AG04449 (cell line): ENCODE measurements at regions not wholly inside any gene's neighbourhood (a gene's known extent, or its start where the extent isn't known, plus 50 kb on each side); places are given as distances from the start of the nearest gene placed in this dataset.
"Not testable (repeated sequence)": the region's sequence is repeated elsewhere in the genome, so short reads cannot be mapped to it uniquely, and the experiment has no call there.

Experiments used
- CTCF ChIA-PET: fragments of 350-600 bp; formaldehyde crosslinking; extraction: SDS; loops from one replicate; lab custom pipeline; 2021; ENCODE audit warnings: antibody characterized with exemption; lab: Yijun Ruan, JAX
- POLR2A ChIA-PET: fragments of 400-600, 350-600 bp; formaldehyde crosslinking; extraction: SDS; loops from one replicate; lab custom pipeline; 2020; ENCODE audit warnings: antibody characterized with exemption, inconsistent platforms; lab: Yijun Ruan, JAX
- DNase-seq: peaks from one replicate; pipeline ENCODE4 v3.0.0-alpha.2; 2010; ENCODE audit warnings: low read depth, low spot score
- H3K4me3 ChIP-seq: 2 replicates; pipeline ENCODE4 v1.5.1; 2011; ENCODE audit warnings: low read depth, mild to moderate bottlenecking, control low read depth, low read length
- CTCF ChIP-seq: IDR thresholded peaks from one replicate; pipeline ENCODE4 v1.5.1; 2011; ENCODE audit warnings: mild to moderate bottlenecking, moderate library complexity, low read length, control low read depth, inconsistent platforms; ENCODE audit not compliant: insufficient read depth; ENCODE audit errors: missing control alignments

GRCh38 chr10:10745291-10745690 lies 272.4 kb upstream of the CELF2 start:
- no peak for TF ChIP-seq CTCF
- ChIA-PET POLR2A (no interaction called here), CTCF (no interaction called here)
- no peak for DNase-seq
- H3K4me3 ChIP-seq, result no peak overlapping the region

GRCh38 chr10:10755490-10755889 lies 262.2 kb upstream of the CELF2 start:
- POLR2A ChIA-PET, result no interaction called here

GRCh38 chr10:10758306-10758705 lies 259.4 kb upstream of the CELF2 start:
- no peak for TF ChIP-seq CTCF
- DNase-seq, result no peak
- CTCF ChIA-PET, result no interaction called here
- POLR2A ChIA-PET, result no interaction called here
- H3K4me3 ChIP-seq, result no peak overlapping the region

More at GRCh38 chr10:10755490-10755889, 262.2 kb upstream of the CELF2 start:
- DNase-seq, result no peak
- no peak for TF ChIP-seq CTCF
- CTCF ChIA-PET, result no interaction called here
- no peak overlapping the region for H3K4me3 ChIP-seq

- CTCF ChIA-PET, H3K4me3 ChIP-seq, POLR2A ChIA-PET, DNase-seq: not testable (repeated sequence)
Measured at GRCh38 chr10:10759806-10760205, 257.9 kb upstream of the CELF2 start.

- CTCF ChIA-PET, result no interaction called here
- H3K4me3 ChIP-seq, result no peak overlapping the region
- TF ChIP-seq CTCF, result no peak
- POLR2A ChIA-PET, result no interaction called here
- DNase-seq, result no peak
Measured at GRCh38 chr10:10765017-10765416, 252.7 kb upstream of the CELF2 start.

- H3K4me3 ChIP-seq, result no peak overlapping the region
- POLR2A ChIA-PET, result no interaction called here
- CTCF ChIA-PET, result interaction anchor here (1.2 to 2.0 kb wide), 2 partner anchors 24 to 99 kb away, joined by 4 to 8 read pairs; no protein-coding TSS in a partner anchor
- DNase-seq, result no peak
- no peak for TF ChIP-seq CTCF
Measured at GRCh38 chr10:10772411-10772810, 245.3 kb upstream of the CELF2 start.

GRCh38 chr10:10772874-10773508 lies 244.7 kb upstream of the CELF2 start:
- no peak for DNase-seq
- TF ChIP-seq CTCF, result no peak
- POLR2A ChIA-PET, result no interaction called here
- CTCF ChIA-PET, result interaction anchor here (1.2 to 2.0 kb wide), 2 partner anchors 24 to 98 kb away, joined by 4 to 8 read pairs; no protein-coding TSS in a partner anchor
- no peak overlapping the region; the same call in 1 of the 2 replicates for H3K4me3 ChIP-seq
